ENCODE measurements at regions not wholly inside any gene's neighbourhood (a gene's known extent, or its start where the extent isn't known, plus 50 kb on each side); places are given as distances from the start of the nearest gene placed in this dataset.

- TF ChIP-seq PRDM4 (tag by site-specific recombination; IDR thresholded peaks at IDR 0.05) = no peak
- no peak for TF ChIP-seq ZNF660 (tag by site-specific recombination; IDR thresholded peaks at IDR 0.05)
- TF ChIP-seq ZNF274 (IDR thresholded peaks at IDR 0.05; ENCODE audit: low read length) = no peak
- TF ChIP-seq ZNF274 (tag by site-specific recombination; IDR thresholded peaks at IDR 0.05; ENCODE audit: borderline replicate concordance) = no peak
Measured at GRCh38 chr20:29878777-29879442, 1378.6 kb upstream of the DEFB115 start.
